Pulmonary artery endothelial cell (primary cell): ENCODE measurements at regions not wholly inside any gene's neighbourhood (a gene's known extent, or its start where the extent isn't known, plus 50 kb on each side); places are given as distances from the start of the nearest gene placed in this dataset.

Experiments used
- DNase-seq: peaks from one replicate; pipeline ENCODE4 v3.0.0-alpha.2; 2011; ENCODE audit warnings: low read depth, low spot score

DNA sequence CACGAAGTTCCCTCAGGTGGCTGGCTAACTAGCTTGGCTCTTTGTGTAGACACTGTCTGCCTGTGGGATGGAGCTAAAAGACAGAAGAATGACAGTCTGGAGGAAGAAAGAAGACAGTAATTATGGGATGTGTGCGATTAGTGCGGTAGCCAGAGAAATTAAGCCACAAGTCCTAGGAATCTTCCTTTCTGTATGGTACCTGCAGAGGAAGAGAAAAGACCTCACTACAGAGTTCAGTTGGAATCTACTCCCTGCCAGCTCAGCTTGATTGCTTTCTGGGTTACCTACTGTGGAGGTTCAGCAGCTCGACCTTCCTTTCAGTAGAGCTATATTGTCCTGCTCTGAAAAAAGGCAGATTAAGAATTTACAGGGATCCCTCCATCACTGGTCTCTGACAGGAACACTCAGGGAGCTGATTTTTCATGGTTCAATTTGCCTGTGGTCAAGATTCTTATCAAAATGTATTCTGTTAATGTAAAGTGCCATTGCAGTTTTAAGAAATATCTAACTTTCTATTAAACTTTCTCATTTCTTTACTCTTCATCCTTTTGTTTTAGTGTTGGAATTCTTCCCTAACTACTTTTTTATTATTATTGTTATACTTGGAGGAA, 187.2 kb downstream of the CENPW start:
- no peak for DNase-seq

- no peak for DNase-seq
These were observed 189.9 kb downstream of the CENPW start for GRCh38 chr6:126529637-126530362.

DNA sequence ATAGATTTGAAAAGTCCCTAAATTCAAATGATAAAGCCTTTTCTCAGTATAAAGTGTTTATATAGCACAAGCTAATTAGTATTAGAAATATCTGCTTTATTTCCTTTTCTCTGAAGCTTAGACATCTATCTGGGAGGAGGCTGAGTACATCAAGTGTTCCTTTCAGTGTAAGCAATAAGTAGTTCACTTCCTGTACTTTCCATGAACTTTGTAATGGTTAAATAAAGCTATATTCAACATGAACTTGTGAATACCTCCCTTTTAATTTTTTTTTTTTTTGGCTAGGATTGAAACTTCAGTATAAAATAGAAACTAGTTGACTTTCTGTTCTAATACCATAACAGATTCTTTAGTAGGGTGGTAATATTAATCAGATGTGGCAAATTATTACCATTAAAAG, 190.9 kb downstream of the CENPW start:
- DNase-seq = no peak

DNA sequence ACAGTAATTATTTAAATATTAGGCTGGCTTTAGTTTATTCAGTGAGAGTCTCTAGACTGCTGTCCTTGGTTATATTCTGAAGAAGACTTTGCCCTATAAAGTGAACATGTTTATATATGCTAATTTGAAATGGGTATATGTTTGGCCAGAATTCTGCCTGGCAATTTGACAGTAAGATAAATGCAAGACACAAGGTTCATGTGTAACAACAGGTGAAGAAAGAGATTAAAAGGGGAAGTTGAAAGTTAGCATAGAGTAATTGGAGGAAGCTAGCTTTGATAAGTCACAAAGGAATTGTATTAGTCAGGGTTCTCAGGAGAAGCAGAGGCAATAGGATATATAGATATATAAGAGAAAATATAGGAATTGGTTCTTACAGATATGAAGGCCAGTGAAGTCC, 191.4 kb downstream of the CENPW start:
- no peak for DNase-seq

DNA sequence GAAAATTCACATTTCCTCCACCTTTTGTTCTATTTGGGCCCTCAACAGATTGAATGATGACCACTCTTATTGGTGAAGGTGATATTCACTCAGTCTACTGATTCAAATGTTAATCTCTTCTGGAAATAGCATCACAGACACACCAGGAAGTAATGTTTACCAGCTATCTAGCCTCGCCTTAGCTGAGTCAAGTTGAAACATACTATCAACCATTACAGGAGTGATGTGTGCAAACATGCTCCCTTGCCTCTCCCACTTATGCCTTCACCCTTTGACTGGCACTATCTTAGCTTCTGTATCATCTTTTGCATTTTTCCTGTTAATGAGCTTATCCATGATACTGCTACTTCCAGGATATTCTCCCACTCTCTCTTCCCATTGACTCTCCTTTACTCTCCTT, 191.9 kb downstream of the CENPW start:
- no peak for DNase-seq

GRCh38 chr6:126534401-126534800, 194.5 kb downstream of the CENPW start:
- no peak for DNase-seq

DNA sequence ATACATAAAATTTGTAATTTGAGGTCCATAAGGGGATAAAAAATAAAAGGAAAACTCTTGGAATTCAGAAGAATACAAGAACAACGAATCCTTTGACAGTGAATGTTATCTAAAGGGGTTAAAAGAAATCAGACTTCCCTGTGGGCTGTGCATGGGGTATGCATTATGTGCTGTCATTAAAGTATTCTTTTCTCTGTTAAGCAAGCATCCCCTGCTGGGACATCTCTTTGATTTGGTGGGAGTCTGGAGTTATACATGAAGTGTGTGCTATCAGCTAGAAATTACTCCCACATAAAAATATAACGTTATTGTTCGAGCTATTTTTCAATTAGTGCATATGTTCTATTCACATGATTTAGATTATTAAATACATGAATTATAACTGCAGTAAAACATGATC, 195.2 kb downstream of the CENPW start:
- no peak for DNase-seq

DNA sequence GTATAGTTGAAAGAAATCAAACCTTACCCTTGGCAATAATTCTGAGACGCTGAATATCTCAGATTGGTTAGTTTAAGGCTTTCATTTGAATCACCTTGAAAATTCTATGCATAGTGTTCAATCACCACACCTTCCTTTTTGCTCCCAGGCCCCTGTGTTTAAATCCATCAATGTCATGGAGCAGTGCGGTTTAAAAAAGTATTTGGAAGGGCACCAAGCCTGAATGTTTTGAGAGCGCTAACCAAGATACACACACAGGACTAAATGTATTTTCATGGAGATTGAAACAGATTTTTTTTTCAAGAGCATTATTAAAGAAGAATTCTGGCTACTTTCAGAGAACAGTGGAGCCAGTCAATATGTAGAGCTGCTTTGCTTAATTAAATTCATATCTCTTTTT, 195.7 kb downstream of the CENPW start:
- no peak for DNase-seq

DNA sequence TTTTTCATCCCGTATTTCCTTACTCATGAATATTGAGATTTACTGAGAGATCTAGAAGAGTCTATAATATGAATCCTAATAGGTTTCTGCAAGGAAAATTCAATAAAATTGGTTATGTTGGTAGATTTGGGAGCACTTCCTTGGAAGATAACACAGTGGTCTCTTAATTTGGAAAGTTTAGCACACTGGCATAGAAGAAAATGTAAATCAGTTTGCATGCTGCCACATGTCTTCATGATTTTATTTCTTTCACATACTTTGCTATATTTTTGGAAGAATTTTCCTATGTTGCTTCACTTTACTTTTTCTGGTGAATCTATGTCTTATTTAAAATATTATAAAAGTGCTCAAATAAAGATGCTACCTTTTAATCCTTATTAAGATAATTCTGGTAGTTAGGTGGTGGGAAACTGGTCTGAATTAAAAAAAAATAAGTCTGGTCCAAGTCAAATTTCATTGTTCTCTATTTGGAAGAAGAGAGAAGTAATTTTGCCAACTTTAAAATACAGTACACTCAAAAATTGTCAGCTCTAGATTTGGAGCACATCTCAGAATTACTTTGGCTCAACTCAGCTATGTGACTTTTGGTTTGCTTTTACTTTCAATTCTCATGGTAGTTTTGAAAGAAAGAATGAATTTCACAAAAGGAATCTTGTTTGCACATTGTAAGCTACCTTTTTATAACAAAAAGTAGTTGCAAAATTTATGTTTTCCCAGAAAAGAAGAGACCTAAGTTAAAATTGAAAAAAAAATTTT, 197.3 kb downstream of the CENPW start:
- no peak for DNase-seq

DNA sequence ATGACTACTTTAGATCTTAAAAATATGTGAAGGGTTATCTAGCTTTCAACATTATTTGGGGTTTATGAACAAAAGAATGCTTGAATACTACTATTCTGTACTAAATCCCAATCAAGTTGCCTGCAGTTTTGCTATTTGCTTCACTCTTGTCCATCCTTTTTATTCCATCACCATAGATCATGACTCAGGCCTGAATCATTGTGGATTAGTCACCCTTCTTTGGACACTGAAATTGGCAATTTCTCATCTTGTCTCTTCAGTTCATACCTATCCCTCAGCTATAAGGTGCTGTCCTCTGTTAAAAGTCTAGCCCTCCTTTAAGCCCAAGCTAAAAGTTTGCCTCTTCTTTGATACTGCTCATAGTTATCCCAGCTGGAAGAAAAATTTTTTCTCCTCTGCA, 199.1 kb downstream of the CENPW start:
- DNase-seq = no peak

GRCh38 chr6:126540161-126540560, 200.2 kb downstream of the CENPW start:
- DNase-seq = no peak

DNA sequence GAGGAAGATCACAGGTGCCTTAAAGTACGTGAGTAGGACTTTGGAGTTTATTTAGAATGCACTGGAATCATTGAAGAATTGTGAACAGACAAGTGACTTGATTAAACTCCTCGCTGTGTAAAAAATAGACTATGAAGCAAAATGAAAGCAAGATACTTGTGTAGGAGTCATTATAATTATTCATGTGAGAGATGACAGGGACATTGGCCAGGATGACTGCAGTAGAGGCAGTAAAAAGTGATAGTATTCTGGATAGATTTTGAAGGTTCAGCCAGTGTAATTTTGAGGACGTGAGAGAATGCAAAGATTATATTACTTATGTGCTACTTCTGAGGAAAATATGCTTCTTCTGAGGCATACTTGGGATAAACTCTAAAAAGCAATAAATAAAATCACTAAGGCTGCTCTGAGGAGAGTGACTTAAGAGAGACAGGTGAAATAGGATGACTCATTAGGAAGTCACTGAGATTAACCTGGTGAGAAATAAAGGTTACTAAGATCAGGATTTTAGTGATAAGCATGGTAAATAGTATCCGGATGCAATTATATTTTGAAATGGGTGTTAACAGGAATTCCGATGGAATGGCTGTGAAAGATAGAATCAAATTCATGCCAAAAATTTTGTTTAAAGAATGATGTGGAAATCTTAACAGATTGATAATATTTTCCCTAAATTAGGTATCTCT, 202.0 kb downstream of the CENPW start:
- no peak for DNase-seq

DNA sequence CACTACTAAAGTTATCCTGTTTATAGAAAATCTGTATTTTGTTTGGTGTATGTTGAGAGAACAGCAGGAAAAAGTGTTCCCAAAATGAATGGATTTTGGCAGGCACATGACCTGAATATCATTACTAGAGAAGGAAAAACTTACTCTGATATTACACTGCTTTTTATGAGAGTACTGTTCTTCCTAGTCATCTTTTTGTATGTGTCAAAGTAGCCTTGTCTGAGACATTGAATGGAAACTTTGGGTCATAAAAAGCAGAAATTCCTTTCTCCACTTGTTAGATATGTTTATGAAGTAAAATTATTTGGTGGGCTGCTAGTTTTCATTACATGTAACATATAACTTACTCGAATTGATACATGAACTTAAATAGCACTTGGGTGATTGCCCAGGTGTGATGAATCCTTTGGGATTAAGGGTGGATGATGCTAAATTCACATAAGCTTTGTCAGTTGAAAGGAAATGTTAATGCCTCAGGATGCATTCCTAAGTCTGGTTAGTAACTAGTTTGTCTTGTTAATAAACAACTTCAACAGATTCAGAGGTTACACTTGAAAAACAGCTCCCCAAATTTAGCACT, 206.7 kb downstream of the CENPW start:
- DNase-seq = no peak

- DNase-seq = no peak
These were observed 208.4 kb downstream of the CENPW start for GRCh38 chr6:126548300-126548699.

DNA sequence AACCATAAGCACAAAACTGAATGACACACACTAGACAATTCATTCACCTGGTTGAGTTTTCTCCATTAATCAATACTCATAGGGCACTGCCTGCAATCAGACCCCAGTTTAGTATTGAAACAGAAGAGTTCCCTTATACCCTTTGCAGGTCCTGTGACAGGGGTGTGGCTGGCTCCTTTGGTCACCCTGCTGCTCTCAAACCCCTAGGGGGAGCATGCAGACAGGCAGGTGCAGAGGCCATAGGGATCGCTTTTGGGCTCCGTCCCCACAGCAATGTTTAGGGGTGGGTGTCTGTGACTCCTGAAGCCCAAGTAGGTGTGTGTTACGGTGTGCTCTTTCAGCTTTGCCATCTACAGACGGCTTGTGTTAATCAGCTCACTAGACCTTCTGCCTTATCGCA, 210.4 kb downstream of the CENPW start:
- no peak for DNase-seq

- no peak for DNase-seq
These were observed 211.9 kb downstream of the CENPW start for GRCh38 chr6:126551832-126552231.

DNA sequence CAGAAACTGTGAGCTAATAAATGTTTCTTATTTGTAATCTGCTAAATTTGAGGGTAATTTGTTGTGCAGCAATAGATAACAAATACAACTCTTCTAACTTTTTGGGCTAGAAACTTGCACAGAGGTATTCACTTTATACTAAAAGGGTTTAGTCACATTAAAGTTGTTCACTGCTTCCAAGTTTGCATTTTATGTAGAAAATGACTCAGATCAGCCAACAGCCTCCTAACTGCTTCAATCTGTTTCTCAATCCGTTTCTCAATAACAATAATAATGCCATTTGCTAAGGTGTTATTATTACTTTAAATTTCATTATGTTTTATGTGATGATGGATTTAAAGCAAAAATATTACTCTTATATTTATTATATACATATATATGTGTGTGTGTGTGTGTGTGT, 213.9 kb downstream of the CENPW start:
- DNase-seq = no peak

DNA sequence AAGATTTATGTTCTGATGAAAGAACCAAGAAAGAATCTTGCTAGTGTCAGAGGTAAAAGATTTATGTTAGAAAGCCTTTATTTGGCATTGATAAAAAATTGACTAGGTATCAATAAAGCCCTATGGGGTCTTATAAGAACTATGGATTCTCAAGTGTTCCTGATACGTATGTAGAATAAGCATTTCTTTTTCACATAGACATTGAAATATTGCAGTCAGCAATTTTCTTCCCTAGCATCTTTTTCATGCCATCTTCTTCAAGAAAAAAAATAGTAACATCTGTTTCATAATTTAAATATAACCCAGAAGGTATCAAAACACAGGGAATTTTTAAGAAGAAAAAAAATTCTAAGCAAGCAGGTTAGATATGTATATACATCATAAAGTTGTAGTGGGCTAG, 230.6 kb downstream of the CENPW start:
- DNase-seq = no peak

DNA sequence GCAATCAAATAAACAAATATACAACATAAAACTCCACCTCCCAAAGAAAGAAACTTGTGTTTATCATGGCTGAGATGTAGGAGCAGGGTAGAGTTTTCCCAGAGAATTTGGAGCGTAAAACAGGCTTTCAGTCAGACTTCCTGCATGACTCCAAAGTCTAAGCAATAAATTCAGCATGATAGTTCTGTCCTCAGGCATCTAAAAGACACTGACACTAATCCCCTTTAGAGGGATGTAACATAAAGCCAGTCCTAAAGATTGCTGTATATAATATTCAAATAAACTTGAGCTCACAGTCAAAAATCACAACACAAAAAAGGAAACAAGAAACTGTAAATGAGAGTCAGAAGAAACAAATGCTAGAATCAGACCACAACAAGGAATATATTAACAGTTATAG, 234.4 kb downstream of the CENPW start:
- DNase-seq = no peak

- no peak for DNase-seq
These were observed 241.4 kb downstream of the CENPW start for GRCh38 chr6:126581316-126581715.

DNA sequence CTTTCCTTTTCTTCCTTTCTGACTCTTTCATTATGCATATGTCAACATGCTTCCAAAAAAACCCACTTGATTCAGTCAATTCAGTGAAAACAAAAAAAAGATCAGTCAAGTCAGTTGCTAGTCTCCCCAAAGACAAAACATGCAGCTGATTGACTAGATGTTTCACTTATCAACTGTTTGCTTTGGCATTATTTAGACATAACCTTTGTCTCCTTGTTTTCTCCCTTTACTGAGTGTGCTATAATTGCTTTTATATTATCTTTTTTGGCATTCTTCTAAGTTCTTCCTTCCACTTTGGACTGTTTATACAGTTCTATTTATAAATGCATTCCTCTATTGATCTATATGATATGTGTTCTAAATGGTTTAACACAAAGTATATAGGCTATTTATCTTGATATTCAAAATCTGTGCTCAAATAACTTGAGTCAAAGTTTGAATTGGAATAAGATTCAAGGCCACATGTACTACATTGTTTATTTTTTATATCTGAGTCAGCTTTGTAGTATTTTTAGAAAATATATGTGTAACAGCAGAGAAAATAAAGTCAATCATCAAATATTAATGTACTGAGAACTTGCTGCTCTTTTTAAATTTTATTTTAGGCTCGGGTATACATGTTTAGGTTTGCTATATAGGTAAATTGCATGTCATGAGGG, 260.5 kb downstream of the CENPW start:
- DNase-seq = no peak
